AG09309 (cell line): ENCODE measurements at regions not wholly inside any gene's neighbourhood (a gene's known extent, or its start where the extent isn't known, plus 50 kb on each side); places are given as distances from the start of the nearest gene placed in this dataset.

Experiments
- DNase-seq: peaks from one replicate; pipeline ENCODE4 v3.0.0-alpha.2; 2010; ENCODE audit warnings: low read depth
- H3K4me3 ChIP-seq: 2 replicates; pipeline ENCODE4 v1.5.1; 2011; ENCODE audit warnings: mild to moderate bottlenecking, low read depth, low read length, moderate library complexity; ENCODE audit not compliant: control insufficient read depth
- CTCF ChIP-seq: IDR thresholded peaks from 2 replicates; pipeline ENCODE4 v1.5.1; 2011; ENCODE audit warnings: mild to moderate bottlenecking, low read depth, low read length, inconsistent platforms; ENCODE audit not compliant: insufficient read depth, control insufficient read depth; ENCODE audit errors: missing control alignments

DNA sequence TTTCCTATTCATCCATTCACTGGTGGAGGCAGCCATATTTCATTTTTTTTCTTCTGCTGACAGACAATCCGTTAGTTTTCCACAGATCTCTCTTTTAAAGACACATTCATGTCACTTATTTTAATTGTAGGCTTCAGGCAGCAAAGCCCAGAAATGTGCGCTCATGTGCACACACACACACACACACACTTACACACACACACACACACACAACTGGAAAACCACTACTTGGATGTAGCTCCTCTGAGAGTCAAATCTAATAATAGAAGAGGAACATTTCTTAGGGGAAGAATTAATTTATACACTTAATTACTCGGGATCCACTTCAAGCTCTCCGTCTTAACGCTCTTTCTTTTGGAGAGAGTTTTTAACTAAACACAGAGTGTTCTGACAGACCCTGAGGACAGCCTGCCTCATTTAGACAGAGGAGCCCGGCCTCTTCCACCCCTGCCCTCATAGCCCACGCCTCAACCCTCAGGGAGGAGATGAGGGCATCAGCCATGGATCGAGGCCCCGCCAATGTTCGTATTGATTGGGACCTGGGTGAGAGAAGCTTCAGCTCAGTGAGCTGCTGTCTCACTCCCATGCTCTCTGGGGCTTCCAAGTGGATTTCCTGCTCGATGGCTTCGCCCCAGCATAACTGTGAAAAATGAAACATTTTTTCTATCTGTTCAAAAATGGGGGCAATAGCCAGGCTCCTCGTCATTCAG, 261.4 kb upstream of the SKOR2 start:
- no peak overlapping the region for H3K4me3 ChIP-seq
- DNase-seq = no peak
- TF ChIP-seq CTCF = no peak

DNA sequence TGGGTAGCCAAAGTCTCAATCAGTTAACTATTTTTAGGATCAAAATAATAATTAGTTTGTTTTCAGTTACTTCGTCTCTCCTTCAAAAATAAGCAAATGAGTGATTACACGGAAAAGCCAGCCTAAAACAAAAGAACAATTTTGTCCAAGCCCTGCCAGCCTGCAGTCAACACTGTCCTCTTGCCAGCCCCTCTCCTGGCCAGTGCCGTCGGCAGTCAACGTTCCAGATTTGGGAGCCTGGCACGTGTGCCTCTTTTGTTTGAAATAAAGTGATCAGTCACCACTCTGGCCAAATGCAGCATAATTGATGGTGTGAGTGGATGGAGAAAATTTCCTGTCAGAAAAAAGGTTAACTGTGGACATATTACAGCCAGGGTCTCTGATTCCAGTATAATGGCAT, 260.6 kb upstream of the SKOR2 start:
- DNase-seq = no peak
- no peak overlapping the region for H3K4me3 ChIP-seq
- TF ChIP-seq CTCF = no peak

GRCh38 chr18:47510831-47511230, 259.4 kb upstream of the SKOR2 start:
- H3K4me3 ChIP-seq = no peak overlapping the region
- TF ChIP-seq CTCF = no peak
- no peak for DNase-seq

GRCh38 chr18:47507651-47508050, 256.2 kb upstream of the SKOR2 start:
- no peak overlapping the region for H3K4me3 ChIP-seq
- DNase-seq = no peak
- no peak for TF ChIP-seq CTCF

DNA sequence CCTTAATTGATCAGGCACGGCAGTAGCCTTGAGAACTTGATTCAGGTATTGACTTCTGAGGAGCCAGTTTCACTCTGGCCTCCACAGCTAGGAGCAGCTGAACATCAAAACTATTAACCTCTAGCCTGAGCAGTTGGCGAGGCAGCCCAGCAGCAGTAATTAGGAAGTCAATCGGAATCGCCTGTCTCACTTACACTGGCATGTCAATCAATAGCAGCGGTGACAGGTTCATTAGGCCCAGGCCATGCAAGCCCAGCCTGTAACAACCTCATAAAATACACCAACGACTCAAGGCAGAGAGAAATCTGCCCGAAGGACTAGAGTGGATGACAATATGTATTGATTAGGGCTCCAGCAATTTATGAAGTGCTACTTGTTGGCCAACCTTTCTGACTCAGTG, 255.4 kb upstream of the SKOR2 start:
- TF ChIP-seq CTCF = no peak
- DNase-seq = no peak
- H3K4me3 ChIP-seq = no peak overlapping the region

- no peak for TF ChIP-seq CTCF
- H3K4me3 ChIP-seq = no peak overlapping the region
- no peak for DNase-seq
Observed at GRCh38 chr18:47501946-47502345, 250.5 kb upstream of the SKOR2 start.

GRCh38 chr18:47500930-47501329, 249.5 kb upstream of the SKOR2 start:
- no peak for TF ChIP-seq CTCF
- H3K4me3 ChIP-seq = no peak overlapping the region
- no peak for DNase-seq
